Subcutaneous abdominal adipose tissue (tissue), 5 donors: ENCODE measurements at regions not wholly inside any gene's neighbourhood (a gene's known extent, or its start where the extent isn't known, plus 50 kb on each side); places are given as distances from the start of the nearest gene placed in this dataset.
"Not testable (repeated sequence)": the region's sequence is repeated elsewhere in the genome, so short reads cannot be mapped to it uniquely, and the experiment has no call there.

Experiments used
- H3K27ac ChIP-seq: one replicate; pipeline ENCODE4 v1.7.0; 2013; ENCODE audit warnings: low read depth, mild to moderate bottlenecking, inconsistent platforms, low read length, moderate library complexity
- H3K27me3 ChIP-seq, 5 donors: one replicate each; pipeline ENCODE4 v1.7.0; 2013; ENCODE audit warnings: low read length in 5 of 5, inconsistent platforms in 1 of 5; ENCODE audit not compliant: control insufficient read depth in 5 of 5, insufficient read depth in 4 of 5
- H3K36me3 ChIP-seq, 5 donors: one replicate each; pipeline ENCODE4 v1.7.0; 2013; ENCODE audit warnings: low read length in 5 of 5; ENCODE audit not compliant: control insufficient read depth in 5 of 5, insufficient read depth in 5 of 5
- H3K4me1 ChIP-seq, 5 donors: one replicate each; pipeline ENCODE4 v1.7.0; 2013; ENCODE audit warnings: low read length in 5 of 5, mild to moderate bottlenecking in 3 of 5, moderate library complexity in 1 of 5; ENCODE audit not compliant: control insufficient read depth in 5 of 5, insufficient read depth in 5 of 5
- H3K4me3 ChIP-seq, 5 donors: one replicate each; pipeline ENCODE4 v1.7.0; 2013; ENCODE audit warnings: low read length in 5 of 5, low read depth in 1 of 5
- H3K9ac ChIP-seq, 5 donors: one replicate each; pipeline ENCODE4 v1.7.0; 2013; ENCODE audit warnings: low read length in 5 of 5, mild to moderate bottlenecking in 4 of 5, moderate library complexity in 3 of 5
- H3K9me3 ChIP-seq, 5 donors: one replicate each; pipeline ENCODE4 v1.7.0; 2013; ENCODE audit warnings: low read length in 5 of 5; ENCODE audit not compliant: control insufficient read depth in 5 of 5
- donor health status: healthy.
- donor health status: healthy.
- donor health status: healthy.
- donor health status: healthy.
- donor health status: healthy.

- no peaks in the 10 kb centered on the region for H3K27me3 ChIP-seq
- no peaks in the 10 kb centered on the region for H3K36me3 ChIP-seq
- peaks cover 0 to 5% (median 0%) of the 10 kb centered on the region in 5 donors for H3K9me3 ChIP-seq
- H3K4me1 ChIP-seq = no peaks in the 10 kb centered on the region
- H3K9ac ChIP-seq = no peak overlapping the region
- no peak overlapping the region for H3K4me3 ChIP-seq
- H3K27ac ChIP-seq = no peak overlapping the region
Measured at GRCh38 chr7:84722734-84723133, 464.1 kb downstream of the SEMA3D start.

- Histone ChIP-seq H3K4me3 (no peak overlapping the region), H3K27me3 (no peaks in the 10 kb centered on the region), H3K9ac (no peak overlapping the region), H3K4me1 (no peaks in the 10 kb centered on the region), H3K27ac (no peak overlapping the region), H3K36me3 (no peaks in the 10 kb centered on the region), H3K9me3 (peaks cover 0 to 5% (median 0%) of the 10 kb centered on the region in 5 donors)
Measured at GRCh38 chr7:84722086-84722485, 464.8 kb downstream of the SEMA3D start.

GRCh38 chr7:84720456-84721097, 466.3 kb downstream of the SEMA3D start:
- no peaks in the 10 kb centered on the region for H3K4me1 ChIP-seq
- H3K27ac ChIP-seq = no peak overlapping the region
- no peak overlapping the region for H3K4me3 ChIP-seq
- H3K27me3 ChIP-seq = no peaks in the 10 kb centered on the region
- no peak overlapping the region for H3K9ac ChIP-seq
- H3K9me3 ChIP-seq = peaks cover 0 to 3% (median 0%) of the 10 kb centered on the region in 5 donors
- H3K36me3 ChIP-seq = no peaks in the 10 kb centered on the region

GRCh38 chr7:84714765-84715164, 472.1 kb downstream of the SEMA3D start:
- no peaks in the 10 kb centered on the region for H3K9me3 ChIP-seq
- H3K36me3 ChIP-seq = no peaks in the 10 kb centered on the region
- H3K9ac ChIP-seq = no peak overlapping the region
- peaks cover 0 to 4% (median 0%) of the 10 kb centered on the region in 5 donors for H3K4me1 ChIP-seq
- no peak overlapping the region for H3K27ac ChIP-seq
- no peak overlapping the region for H3K4me3 ChIP-seq
- no peaks in the 10 kb centered on the region for H3K27me3 ChIP-seq

GRCh38 chr7:84712374-84713121, 474.3 kb downstream of the SEMA3D start:
- Histone ChIP-seq H3K36me3 (no peaks in the 10 kb centered on the region), H3K27ac (no peak overlapping the region), H3K9ac (no peak overlapping the region), H3K4me3 (no peak overlapping the region), H3K27me3 (no peaks in the 10 kb centered on the region), H3K4me1 (peaks cover 0 to 4% (median 0%) of the 10 kb centered on the region in 5 donors), H3K9me3 (no peaks in the 10 kb centered on the region)

GRCh38 chr7:84710538-84710937, 476.3 kb downstream of the SEMA3D start:
- not testable (repeated sequence) for H3K9ac ChIP-seq, H3K27me3 ChIP-seq, H3K4me1 ChIP-seq

GRCh38 chr7:84705706-84706105, 481.1 kb downstream of the SEMA3D start:
- Histone ChIP-seq H3K4me3 (no peak overlapping the region), H3K27ac (no peak overlapping the region), H3K9ac (no peak overlapping the region), H3K27me3 (no peaks in the 10 kb centered on the region), H3K36me3 (no peaks in the 10 kb centered on the region), H3K4me1 (no peaks in the 10 kb centered on the region), H3K9me3 (no peaks in the 10 kb centered on the region)

More at GRCh38 chr7:84710538-84710937, 476.3 kb downstream of the SEMA3D start:
- not testable (repeated sequence) for H3K9me3 ChIP-seq, H3K4me3 ChIP-seq, H3K27ac ChIP-seq, H3K36me3 ChIP-seq

- Histone ChIP-seq H3K27ac (no peak overlapping the region), H3K4me3 (no peak overlapping the region), H3K9me3 (no peaks in the 10 kb centered on the region), H3K36me3 (no peaks in the 10 kb centered on the region), H3K9ac (no peak overlapping the region), H3K4me1 (no peaks in the 10 kb centered on the region), H3K27me3 (no peaks in the 10 kb centered on the region)
Measured at GRCh38 chr7:84705079-84705478, 481.8 kb downstream of the SEMA3D start.

- no peak overlapping the region for H3K27ac ChIP-seq
- H3K4me1 ChIP-seq = no peaks in the 10 kb centered on the region
- H3K4me3 ChIP-seq = no peak overlapping the region
- H3K36me3 ChIP-seq = no peaks in the 10 kb centered on the region
- no peaks in the 10 kb centered on the region for H3K9me3 ChIP-seq
- H3K27me3 ChIP-seq = no peaks in the 10 kb centered on the region
- no peak overlapping the region for H3K9ac ChIP-seq
Measured at GRCh38 chr7:84704380-84704779, 482.5 kb downstream of the SEMA3D start.

- no peaks in the 10 kb centered on the region for H3K9me3 ChIP-seq
- no peak overlapping the region for H3K9ac ChIP-seq
- H3K27ac ChIP-seq = no peak overlapping the region
- no peaks in the 10 kb centered on the region for H3K27me3 ChIP-seq
- H3K36me3 ChIP-seq = no peaks in the 10 kb centered on the region
- H3K4me1 ChIP-seq = no peaks in the 10 kb centered on the region
- H3K4me3 ChIP-seq = no peak overlapping the region
Measured at GRCh38 chr7:84701524-84702306, 485.1 kb downstream of the SEMA3D start.
